ENCODE measurements at regions not wholly inside any gene's neighbourhood (a gene's known extent, or its start where the extent isn't known, plus 50 kb on each side); places are given as distances from the start of the nearest gene placed in this dataset.

- DNase-seq (ENCODE audit: low read depth), result no peak
- TF ChIP-seq CTCF (conservative IDR thresholded peaks at IDR 0.05; ENCODE audit: control insufficient read depth, insufficient read depth, low read depth, low read length), result no peak
- H3K4me3 ChIP-seq (ENCODE audit: control insufficient read depth, low read depth, low read length), result no peak overlapping the region
Observed at GRCh38 chr9:129462360-129462759, 158.5 kb downstream of the C9orf50 start.

- DNase-seq (ENCODE audit: low read depth), result peak; percentile 98
- peak overlapping the region; percentile 29 for H3K4me3 ChIP-seq (ENCODE audit: control insufficient read depth, low read depth, low read length)
- no peak for TF ChIP-seq CTCF (conservative IDR thresholded peaks at IDR 0.05; ENCODE audit: control insufficient read depth, insufficient read depth, low read depth, low read length)
Observed at GRCh38 chr9:129460323-129461261, 160.3 kb downstream of the C9orf50 start.

GRCh38 chr9:129459547-129460322 is 161.2 kb downstream of the C9orf50 start:
- no peak for TF ChIP-seq CTCF (conservative IDR thresholded peaks at IDR 0.05; ENCODE audit: control insufficient read depth, insufficient read depth, low read depth, low read length)
- no peak for DNase-seq (ENCODE audit: low read depth)

GRCh38 chr9:129458663-129459546 is 162.0 kb downstream of the C9orf50 start:
- H3K4me3 ChIP-seq (ENCODE audit: control insufficient read depth, low read depth, low read length), result no peak overlapping the region
- DNase-seq (ENCODE audit: low read depth), result no peak

More at GRCh38 chr9:129459547-129460322, 161.2 kb downstream of the C9orf50 start:
- no peak overlapping the region for H3K4me3 ChIP-seq (ENCODE audit: control insufficient read depth, low read depth, low read length)

DNA sequence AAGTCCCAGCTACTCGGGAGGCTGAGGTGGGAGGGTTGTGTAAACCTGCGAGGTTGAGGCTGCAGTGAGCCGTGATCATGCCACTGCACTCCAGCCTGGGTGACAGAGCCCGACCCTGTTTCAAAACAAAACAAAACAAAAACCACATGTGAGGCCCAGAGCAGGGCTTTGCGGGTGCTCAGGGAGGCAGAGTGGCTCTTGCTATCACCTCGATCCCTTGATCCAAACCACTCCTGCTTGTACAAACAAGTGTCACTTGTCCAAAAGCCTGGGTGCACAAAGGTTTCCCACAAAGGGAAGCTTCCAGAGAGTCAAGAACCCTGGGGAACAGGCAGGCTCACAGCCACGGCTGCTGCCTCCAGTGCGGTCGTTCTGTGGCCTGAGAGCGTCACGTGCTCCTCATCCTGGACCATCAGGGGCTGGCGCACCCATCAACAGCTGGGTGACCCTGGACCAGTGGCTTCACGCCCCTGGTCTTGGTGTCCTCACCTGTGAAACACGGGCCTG is 162.7 kb downstream of the C9orf50 start:
- no peak overlapping the region for H3K4me3 ChIP-seq (ENCODE audit: control insufficient read depth, low read depth, low read length)
- TF ChIP-seq CTCF (conservative IDR thresholded peaks at IDR 0.05; ENCODE audit: control insufficient read depth, insufficient read depth, low read depth, low read length), result no peak
- no peak for DNase-seq (ENCODE audit: low read depth)

More at GRCh38 chr9:129458663-129459546, 162.0 kb downstream of the C9orf50 start:
- TF ChIP-seq CTCF (conservative IDR thresholded peaks at IDR 0.05; ENCODE audit: control insufficient read depth, insufficient read depth, low read depth, low read length), result no peak

- no peak overlapping the region for H3K4me3 ChIP-seq (ENCODE audit: control insufficient read depth, low read depth, low read length)
- DNase-seq (ENCODE audit: low read depth), result no peak
- no peak for TF ChIP-seq CTCF (conservative IDR thresholded peaks at IDR 0.05; ENCODE audit: control insufficient read depth, insufficient read depth, low read depth, low read length)
Observed at GRCh38 chr9:129457325-129457779, 163.5 kb downstream of the C9orf50 start.

Data from fibroblast of mammary gland (primary cell).